ENCODE measurements at regions not wholly inside any gene's neighbourhood (a gene's known extent, or its start where the extent isn't known, plus 50 kb on each side); places are given as distances from the start of the nearest gene placed in this dataset.
"Not testable (repeated sequence)": the region's sequence is repeated elsewhere in the genome, so short reads cannot be mapped to it uniquely, and the experiment has no call there.

DNA sequence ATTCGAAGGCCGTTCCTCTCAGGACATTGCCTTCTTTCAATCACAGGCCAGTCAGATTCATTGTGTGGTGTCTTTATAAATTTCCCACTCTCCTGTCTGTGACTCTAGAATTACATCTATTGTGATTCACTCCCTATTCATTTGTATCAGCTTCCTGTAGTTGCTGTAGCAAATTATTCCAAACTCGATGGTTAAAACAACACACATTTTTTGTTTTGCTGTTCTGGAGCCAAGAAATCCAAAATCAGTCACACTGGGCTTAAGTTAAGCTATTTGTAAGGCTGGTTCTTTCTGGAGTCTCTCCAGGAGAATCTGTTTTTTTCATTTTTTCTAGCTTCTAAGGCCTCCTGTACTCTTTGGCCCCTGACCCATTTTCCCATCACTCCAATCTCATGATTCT is 1487.0 kb upstream of the SLC10A2 start:
- DNase-seq = no peak

DNA sequence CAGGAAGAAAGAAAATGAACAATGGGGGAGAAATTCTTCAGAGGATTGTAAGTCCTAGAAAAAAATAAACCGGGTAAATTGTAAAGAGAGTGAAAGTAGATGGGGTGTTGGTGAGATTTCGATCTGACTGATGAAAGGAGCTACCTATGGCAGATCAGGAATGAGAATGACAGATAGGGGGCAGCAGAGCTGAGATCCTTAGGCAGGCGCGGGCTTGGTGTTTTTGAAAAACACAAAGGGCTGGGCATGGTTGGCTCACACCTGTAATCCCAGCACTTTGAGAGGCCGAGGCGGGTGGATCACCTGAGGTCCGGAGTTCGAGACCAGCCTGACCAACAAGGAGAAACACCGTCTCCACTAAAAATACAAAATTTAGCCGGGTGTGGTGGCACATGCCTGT is 1468.6 kb upstream of the SLC10A2 start:
- DNase-seq = no peak

DNA sequence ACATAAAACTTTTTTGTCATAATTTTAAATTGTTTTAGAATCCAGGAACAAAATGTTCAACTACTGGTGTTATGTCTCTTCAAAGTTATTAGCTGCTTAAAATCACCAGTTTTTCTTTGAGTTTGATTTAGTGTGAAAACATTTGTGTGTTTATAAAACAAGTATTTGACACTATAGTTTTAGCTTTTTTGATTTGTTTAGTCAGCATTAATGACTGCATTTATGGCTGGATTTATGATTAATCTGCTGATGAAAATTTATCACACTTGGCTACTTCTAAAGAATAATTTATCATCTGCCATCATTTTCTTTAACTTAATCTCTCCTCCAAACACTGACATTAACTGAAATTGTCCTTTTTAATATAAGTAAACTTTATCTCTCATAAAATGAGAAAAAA is 1465.9 kb upstream of the SLC10A2 start:
- DNase-seq = no peak

DNA sequence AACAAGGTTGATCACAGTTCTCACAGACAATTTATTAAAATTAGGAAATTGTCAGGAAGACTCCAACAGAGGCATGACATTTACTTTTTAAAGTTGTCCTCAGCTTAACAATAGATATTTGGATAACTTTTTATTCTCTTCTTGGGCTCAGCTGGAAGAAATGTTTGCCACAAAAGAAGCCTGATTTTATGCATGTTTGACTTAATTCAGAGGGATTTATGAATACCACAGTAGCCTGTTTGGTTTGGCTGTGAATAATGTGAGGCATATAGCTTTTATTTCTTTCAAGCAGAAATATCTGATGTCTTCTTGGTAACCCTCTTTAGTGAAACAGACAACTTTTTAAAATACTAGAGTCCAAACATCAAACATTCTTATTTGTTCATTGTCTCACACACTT is 1464.5 kb upstream of the SLC10A2 start:
- DNase-seq = no peak

DNA sequence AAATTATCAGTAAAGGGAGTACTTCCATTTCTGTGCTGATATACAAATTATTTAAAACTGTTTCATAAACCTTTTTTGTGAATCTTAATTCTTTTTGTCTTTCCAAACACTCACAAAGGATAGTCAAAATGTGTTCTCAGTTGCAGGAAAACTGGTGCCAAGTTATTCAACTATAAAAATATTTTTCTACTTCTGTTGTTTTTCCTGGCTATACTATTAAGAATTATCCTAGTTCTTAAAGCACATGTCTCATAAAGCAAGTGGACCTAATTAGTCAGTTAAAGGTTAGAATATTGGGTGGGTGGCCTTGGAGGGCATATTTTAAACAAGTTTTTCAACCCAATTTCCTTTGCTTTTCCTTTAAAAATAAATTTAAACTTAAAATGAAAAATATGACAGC is 1460.3 kb upstream of the SLC10A2 start:
- no peak for DNase-seq

DNA sequence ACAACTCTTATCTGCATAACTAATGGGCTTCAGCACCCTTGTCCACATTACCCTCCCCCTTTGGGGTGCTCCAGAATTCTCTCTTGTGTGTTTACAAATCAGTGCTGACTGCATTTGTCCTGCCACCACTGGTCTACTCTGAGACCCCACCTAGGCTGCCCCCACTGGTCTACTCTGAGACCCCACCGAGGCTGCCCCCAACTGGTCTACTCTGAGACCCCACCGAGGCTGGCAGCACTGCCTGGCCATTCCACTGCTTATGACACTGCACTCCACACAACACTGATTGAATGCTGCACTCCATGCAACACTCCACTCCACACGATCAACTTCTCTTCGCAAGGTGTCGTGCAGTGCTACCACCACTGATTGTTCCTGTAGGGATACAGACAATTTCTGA is 1459.2 kb upstream of the SLC10A2 start:
- DNase-seq = no peak

DNA sequence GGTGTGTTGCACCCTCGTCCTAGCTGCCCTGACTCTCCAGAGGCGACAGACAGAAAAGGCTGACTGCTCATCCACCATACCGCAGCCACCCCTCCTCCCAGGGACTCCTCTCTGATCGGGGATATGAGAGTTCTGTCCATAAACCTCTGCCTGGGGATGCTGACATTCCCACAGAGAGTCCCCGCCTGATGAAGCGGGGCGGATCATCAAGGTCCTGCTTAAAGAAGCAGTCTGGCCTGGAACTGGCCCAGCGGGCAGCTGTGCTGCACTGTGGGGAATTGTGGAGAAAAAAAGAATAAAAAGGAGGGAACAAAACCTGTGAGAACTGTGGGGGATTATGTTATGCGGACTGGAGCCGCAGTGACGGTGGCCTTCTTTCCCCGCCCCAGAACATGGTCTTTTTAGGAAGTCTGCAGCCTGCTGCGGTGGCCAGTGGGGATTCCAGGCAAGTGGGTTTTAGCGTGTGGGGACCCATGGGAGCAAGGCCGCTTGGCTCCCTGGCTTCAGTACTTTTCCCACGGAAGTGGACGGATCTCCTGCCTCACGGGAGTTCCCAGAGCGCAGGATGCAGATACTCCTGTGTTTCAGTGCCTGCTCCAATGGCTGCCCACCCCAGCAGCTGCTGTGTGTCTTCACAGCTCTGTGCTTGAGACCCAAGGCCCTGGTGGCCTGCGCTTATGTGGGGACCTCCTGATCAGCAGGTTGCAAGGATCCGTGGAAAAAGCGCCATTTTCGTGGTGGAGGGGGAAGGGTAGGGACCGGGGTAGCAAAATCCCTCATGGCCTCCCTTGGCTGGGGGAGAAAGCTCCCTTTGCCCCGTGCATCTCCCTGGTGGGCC is 1456.2 kb upstream of the SLC10A2 start:
- DNase-seq = no peak

DNA sequence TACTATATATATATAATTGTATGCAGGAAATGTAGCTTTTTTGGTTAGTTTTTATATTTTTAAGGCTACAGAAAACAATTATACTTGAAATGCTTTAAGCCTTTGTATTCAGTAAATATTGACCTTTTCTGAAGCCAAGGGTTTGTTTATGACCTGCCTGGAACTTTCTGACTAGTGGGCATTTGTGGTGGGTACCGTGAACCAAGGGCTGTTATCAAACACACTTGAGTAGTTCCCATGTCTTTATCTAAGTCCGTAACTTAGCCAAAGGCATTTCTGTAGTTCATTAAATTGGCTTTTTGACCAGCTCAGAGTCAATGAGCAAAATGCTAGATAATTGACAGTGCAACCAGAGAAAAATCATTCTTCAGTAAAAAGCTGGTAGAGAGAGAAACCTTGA is 1444.2 kb upstream of the SLC10A2 start:
- no peak for DNase-seq

DNA sequence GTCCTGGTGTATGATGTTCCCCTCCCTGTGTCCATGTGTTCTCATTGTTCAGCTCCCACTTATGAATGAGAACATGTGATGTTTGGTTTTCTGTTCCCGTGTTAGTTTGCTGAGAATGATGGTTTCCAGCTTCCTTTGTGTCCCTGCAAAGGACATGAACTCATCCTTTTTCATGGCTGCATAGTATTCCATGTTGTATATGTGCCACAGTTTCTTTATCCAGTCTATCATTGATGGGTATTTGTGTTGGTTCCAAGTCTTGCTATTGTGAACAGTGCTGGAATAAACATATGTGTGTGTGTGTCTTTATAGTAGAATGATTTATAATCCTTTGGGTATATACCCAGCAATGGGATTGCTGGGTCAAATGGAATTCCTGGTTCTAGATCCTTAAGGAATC is 1427.3 kb upstream of the SLC10A2 start:
- not testable (repeated sequence) for DNase-seq

DNA sequence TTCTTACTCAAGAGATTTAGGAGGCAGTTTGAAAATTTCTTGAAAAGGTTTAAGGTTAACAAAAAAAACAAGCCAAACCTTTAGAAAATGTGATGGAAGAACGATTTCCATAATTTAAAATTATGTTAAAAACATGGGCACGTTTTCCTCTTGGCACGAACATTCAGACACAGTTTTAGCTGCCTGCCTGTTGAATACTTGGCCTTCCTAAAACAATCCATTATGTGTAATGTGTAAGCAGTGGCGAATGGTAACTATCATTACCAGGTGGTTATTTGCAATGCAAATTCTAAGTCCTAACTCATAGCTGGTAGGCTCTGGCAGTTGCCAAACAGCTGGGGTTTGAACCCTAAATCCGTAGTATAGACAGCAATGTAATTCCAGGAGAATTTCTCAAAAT is 1425.7 kb upstream of the SLC10A2 start:
- DNase-seq = no peak

DNA sequence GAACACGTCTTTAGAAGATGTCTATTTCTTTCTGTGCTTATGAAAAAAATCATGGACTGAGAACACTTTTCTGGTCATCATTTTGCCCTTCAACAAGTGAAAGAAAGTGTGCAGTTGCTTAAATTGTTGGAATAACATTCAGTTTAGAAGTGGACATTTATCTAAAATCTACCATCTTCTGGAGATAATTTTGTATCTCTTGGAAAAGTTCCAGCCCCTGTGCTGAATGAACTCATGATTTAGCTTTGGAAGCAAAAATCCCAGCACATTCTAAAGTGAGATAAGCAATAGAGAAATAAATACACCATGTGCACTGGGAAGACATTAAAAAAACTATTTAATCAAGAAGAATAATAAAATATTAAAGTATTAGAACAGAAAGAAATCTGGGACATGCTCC is 1420.8 kb upstream of the SLC10A2 start:
- no peak for DNase-seq

DNA sequence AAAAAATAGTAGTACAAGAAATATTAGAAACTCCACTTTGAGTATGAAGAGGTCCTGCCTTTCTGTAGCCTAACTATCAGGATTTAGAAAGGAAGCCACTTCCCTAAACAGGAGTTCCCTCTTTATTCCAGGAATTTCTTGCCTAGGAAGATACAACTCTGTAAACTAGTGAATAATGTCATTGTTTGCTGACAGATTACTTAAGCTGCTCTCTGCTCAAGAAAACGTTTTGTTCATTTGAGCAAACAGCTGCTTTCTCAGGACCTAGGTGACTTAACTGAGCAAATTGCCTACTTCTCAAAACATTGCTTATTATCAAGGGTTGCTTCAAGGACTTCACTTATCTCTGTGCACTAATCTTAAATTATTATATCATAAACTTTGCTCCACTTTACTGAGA is 1419.4 kb upstream of the SLC10A2 start:
- no peak for DNase-seq

DNA sequence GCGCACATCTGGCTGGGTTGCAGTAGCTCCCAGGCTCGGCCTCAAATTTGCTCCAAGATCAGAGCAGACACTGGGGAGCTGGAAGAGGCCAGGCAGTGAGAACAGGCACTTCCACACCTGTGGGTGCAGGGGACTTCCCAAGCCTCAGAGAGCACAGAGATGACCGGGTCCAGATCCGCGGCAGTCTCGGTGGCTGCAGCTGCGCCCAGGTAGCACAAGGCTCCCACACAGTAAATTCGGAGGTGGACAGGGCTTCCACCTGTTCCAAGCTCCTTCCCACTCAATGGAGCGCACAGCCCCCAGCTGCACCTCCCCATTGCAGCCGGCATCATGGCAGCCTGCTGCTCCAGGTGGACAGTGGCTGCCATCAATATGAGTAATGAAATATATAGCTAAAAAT is 1417.4 kb upstream of the SLC10A2 start:
- no peak for DNase-seq

DNA sequence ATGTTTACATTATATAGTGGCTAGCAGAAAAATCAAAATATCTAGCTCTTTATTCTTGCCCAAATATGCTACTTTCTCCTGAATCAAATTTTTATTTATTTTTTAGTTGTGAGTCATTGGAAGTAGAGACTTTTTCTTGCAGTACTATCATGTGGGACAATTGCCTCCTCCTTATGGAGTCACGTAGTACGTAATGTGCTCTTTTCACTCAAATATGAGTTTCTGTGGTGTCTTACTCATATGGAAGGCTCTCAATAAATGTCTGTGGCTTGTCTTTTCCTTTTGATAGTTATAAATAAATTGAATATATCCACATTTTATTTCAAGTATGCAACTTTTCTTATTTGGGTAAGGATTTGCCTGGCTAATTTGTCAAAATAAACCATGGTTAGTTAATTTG is 1411.0 kb upstream of the SLC10A2 start:
- no peak for DNase-seq

DNA sequence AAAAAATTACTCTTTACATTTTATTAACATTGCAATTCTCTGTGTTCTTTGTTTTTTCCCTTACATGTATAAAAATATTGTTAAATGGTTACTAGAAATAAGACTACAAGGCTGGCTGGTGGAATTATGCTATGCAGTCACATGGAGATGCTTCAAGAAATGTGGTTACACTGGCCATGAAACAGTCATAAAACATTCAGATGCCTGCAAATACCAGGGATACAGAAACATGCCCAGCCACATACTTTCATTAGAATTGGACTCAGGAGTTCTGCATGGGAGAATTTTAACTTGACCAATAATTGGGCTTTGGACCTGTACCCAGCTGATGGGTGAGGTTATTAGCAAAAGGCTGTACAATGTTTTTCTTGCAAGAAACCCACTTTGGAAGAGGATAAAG is 1407.7 kb upstream of the SLC10A2 start:
- DNase-seq = no peak

DNA sequence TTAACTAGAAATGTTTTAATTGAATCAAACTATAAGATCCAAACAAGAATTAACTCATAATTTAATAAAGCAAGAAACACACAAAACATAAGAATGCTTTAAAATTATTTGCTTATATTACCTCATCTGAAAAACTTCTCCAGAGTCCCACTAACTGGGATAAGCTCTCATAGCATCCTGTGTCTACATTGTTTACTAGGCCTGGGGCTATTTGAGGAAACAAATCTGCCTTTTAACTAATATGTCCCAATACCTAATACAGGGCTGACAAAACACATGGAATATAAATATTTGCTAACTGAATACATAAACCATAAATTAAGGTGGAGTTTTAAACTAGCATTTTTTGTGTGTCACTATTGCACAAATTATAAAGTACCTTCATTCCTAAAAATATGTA is 1399.8 kb upstream of the SLC10A2 start:
- DNase-seq = no peak

DNA sequence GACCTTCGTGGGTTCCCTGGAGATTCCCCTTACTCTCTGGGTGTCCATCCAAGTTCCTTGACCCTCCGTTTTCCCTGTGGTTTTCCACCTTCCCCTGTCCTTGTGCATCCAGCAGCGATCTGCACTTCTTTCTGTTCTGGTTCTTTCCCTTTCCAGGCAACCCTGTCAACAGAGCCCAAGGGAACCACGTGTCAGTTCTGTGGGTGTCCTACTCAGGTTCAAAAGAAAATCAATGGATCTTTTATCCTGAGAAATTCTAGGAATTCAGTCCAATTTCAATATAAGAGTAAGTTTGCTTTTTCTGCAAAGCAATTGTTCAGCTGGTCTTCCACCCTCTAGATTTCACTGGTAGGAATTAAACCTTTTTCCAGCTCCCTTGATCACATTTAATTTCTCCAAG is 1394.8 kb upstream of the SLC10A2 start:
- no peak for DNase-seq

DNA sequence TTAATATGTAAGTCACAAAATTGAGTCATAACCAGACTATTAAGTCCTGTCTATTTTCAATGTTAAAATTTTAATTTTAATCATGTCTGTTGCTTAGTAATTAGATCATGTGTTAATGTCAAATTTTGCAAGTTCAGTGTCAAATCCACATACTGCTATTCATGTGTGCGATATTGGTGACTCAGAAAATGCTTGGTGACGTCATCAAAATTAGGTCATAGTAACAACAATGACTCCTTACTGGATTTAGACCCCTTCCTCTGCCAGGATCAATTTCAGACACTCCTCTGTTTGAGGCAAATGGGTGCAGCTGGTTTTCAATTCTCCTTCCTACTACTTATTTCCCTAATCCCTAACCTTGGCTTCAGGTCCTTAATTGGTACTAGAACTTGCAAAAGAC is 1394.3 kb upstream of the SLC10A2 start:
- DNase-seq = no peak

DNA sequence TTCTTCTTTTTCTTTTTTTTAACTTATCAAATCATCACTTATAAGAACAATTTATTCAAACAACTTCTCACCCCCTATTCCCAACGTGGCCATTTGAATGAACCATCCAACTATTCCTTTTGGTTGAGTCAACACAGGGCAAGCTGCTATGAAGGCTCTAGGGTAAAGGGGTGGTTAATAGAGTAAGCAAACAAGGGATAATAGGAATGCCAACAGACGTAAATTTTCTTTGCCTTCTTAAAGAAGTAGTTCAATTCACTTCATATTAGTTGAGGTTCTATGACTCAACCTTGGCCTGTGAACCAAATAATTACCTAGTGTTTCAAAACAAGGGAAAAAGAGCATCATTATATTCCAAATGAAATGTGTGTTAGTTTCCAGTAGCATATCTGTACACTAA is 1383.8 kb upstream of the SLC10A2 start:
- DNase-seq = no peak

DNA sequence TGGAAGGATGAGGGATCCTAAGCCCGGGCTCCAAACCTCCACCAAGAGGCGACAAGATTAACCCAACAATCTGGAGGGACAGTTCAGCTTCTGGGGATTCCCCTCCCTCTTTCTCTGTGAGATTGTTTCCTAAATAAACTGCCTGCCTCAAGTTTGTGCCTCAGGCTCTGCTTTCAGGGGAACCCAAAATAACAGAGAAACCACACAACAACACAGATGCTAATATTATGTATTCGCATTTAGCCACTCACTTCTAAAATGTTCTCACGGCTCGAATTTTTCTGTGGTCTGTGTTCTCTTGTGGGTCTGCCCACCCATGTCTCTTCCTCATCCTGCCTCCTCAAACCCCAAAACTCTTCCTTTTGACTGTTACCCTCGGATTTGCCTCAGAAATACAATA is 1381.1 kb upstream of the SLC10A2 start:
- no peak for DNase-seq

DNA sequence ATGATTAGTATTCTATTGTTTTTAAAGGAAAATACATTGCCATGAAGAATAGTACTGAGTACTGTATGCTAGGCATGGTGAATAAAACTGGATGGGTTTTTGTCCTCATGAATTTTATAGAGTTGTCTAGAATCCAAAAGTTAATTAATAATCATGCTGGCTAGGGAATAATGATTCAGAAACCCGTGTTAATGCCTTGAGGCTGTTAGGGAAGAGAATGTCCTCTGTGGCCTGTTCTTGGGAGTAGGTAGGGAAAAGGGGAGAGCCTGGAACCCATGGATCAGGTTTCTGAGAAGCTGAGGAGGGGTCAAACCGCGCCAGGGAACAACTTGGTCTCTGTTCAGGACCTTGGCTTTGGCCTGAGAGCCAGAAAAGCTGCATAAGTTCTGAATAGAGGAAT is 1376.3 kb upstream of the SLC10A2 start:
- no peak for DNase-seq

DNA sequence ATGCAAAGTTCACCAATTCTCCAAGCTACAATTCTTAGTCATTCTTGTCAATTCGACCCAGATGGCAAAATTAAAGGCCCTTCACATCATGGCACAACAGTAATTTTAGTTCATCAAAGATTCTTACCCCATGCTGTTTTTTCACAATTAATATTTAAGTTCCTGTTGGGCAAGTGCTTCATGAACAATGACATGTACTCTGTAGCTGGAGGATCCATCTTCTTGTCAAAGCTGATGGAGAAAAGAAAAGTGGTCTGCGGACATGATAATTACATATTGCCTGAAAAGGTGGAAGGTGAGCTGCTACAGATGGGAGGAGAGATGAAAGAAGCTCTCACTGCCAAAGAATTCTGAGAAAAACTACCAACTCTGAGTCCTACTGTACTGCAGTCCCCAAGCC is 1370.3 kb upstream of the SLC10A2 start:
- no peak for DNase-seq

DNA sequence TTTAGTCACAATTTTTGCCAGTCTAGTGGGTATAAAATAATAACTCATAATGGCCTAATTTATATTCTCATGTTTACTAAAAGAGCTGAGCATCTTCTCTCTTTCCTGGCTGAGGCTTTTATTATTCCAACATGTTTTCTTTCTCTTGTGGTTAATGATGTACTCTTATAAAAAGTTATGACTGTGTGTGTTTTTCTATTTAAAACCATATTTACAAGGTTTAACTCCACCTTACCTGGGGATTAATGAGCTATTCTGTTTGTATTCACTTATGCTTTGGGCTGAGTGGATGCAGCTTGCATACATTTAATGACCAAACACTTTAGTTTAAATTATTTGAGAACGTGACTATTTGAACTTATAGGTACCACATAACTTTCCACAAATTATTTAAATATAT is 1365.7 kb upstream of the SLC10A2 start:
- DNase-seq = no peak

DNA sequence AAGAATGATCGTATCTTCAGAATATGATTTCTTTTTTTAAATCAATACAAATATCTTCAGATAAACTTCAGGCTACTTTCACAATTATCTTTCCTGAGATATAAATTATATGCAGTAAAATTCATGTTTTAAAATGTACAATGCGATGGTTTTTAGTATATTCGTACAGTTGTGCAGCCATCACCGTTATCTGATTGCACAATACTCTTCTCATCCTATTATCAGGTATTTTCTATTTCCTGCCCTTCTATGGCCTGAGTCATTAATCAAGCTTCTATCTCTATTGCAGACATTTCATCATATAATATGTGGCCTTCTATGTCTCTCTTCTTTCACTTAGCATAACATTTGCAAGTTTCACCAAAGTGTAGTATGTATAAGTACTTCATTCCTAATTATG is 1360.2 kb upstream of the SLC10A2 start:
- no peak for DNase-seq

DNA sequence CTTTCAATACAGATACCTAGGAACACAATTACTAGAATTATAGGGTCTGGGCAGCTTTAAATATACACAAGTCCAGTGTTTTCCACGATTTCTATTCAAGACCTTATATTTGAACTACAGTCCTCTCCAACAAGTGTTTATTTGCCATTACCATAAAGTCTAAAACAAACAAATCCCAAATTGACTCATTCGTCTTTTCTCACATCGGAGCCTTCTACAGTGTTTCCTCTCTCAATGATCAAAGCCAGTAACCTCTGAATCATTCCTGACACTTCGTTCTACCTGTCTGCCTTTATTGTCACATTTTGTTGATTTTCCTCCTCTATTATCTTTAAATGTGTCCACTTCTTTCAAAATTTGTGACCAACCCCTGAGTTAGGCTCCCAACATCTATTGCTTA is 1356.5 kb upstream of the SLC10A2 start:
- no peak for DNase-seq

DNA sequence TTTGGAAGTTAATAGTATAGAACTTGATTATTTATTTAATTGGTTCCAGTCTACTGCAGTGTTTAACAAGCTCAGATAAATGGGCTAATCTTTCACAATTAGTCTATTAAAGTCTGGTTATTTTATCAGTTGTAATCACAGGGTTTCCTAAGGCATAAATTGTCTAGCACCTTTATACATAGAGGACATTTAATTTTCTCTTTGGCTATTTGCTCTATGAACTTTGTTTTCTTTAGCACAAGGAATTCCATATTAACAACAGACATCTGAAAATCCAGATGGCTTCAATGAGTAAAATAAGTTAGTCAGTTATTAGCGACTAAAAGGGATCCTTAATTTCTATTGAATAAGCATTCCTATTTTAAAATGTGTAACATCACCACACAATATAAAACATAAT is 1350.8 kb upstream of the SLC10A2 start:
- no peak for DNase-seq
